Activated CD4-positive, alpha-beta T cell treated with anti-CD3 and anti-CD28 coated beads for 36 hours (primary cell): ENCODE measurements at regions not wholly inside any gene's neighbourhood (a gene's known extent, or its start where the extent isn't known, plus 50 kb on each side); places are given as distances from the start of the nearest gene placed in this dataset.
A peak's percentile ranks its signal among the peaks of the same experiment; 100 is the strongest.

ENCODE experiments used
- ATAC-seq: fragments of 200-7000 bp; cut with Tn5 transposase; one replicate; pipeline ENCODE4 v1.10.0; 2021; ENCODE audit warnings: mild to moderate bottlenecking, moderate library complexity
- CTCF ChIA-PET: fragments of 350-600 bp; sonication (Branson Sonifier 250); formaldehyde crosslinking; loops from one replicate; lab custom pipeline; 2021; ENCODE audit warnings: antibody characterized with exemption; lab: Charles Lee
- POLR2A ChIA-PET: fragments of 350-600 bp; sonication (Branson Sonifier 250); formaldehyde crosslinking; loops from one replicate; lab custom pipeline; 2021; ENCODE audit warnings: antibody characterized with exemption, inconsistent platforms; lab: Charles Lee
- DNase-seq: peaks from one replicate; pipeline ENCODE4 v3.0.0-alpha.2; 2020
- H3K27ac Mint-ChIP-seq: one replicate; pipeline ENCODE4 v1.8.0; 2021; ENCODE audit warnings: mixed read lengths
- H3K27me3 Mint-ChIP-seq: one replicate; pipeline ENCODE4 v1.8.0; 2021; ENCODE audit warnings: mixed read lengths
- H3K36me3 Mint-ChIP-seq: one replicate; pipeline ENCODE4 v1.8.0; 2021; ENCODE audit warnings: low read depth, mixed read lengths
- H3K4me1 Mint-ChIP-seq: one replicate; pipeline ENCODE4 v1.8.0; 2021; ENCODE audit warnings: mixed read lengths
- H3K4me3 Mint-ChIP-seq: one replicate; pipeline ENCODE4 v1.8.0; 2021; ENCODE audit warnings: mild to moderate bottlenecking, moderate library complexity, mixed read lengths
- H3K9me3 Mint-ChIP-seq: one replicate; pipeline ENCODE4 v1.8.0; 2021; ENCODE audit warnings: low read depth, mixed read lengths
- intact Hi-C, 2 experiments: fragments of 100-400 bp; cut with DNase I in 1 of 2; cut with micrococcal nuclease in 1 of 2; formaldehyde crosslinking; loops; one replicate each; pipeline versions ENCODE4 v1.14.2 to v1.15.1; 2022 to 2024; cut with DNase I, micrococcal nuclease

DNA sequence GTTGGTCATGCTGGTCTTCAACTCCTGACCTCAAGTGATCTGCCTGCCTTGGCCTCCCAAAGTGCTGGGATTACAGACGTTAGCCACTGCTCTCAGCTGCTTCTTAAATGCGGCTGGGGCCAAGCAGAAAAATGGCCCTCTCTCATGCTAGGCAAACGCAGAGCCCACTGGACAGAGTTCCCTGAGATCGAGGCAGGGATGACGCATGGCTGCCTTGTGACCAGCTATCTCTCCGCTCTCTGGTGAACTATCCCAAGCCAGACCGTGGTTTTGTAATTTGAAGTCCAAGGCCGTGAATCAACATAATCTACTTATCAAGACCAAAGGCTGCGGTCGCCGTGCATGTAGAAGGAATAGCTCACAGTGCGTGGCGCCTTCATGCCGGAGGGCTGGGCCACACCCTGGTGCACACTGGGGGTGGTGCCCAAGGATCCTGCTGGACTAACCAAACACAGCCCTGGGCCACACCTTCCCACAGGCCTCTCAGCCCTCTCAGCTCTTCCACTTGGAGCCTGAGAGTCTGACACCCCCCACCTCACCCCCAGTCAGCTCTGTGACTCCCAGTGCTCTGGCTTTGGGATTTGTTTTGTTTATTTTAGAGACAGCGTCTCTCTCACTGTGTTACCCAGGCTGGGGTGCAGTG lies 88.1 kb upstream of the CUX1 start:
- ATAC-seq = no peak
- intact Hi-C loops = no loop called here
- no peaks in the 10 kb centered on the region for H3K4me1 Mint-ChIP-seq
- POLR2A ChIA-PET = no interaction called here
- DNase-seq = no peak
- no peak overlapping the region for H3K27ac Mint-ChIP-seq
- H3K4me3 Mint-ChIP-seq = no peak overlapping the region
- no peaks in the 10 kb centered on the region for H3K27me3 Mint-ChIP-seq
- H3K36me3 Mint-ChIP-seq = no peaks in the 10 kb centered on the region
- CTCF ChIA-PET = interaction anchor here (0.5 to 0.9 kb wide), 2 partner anchors 14 to 186 kb away, joined by 3 to 4 read pairs; no protein-coding TSS in a partner anchor
- no peaks in the 10 kb centered on the region for H3K9me3 Mint-ChIP-seq

DNA sequence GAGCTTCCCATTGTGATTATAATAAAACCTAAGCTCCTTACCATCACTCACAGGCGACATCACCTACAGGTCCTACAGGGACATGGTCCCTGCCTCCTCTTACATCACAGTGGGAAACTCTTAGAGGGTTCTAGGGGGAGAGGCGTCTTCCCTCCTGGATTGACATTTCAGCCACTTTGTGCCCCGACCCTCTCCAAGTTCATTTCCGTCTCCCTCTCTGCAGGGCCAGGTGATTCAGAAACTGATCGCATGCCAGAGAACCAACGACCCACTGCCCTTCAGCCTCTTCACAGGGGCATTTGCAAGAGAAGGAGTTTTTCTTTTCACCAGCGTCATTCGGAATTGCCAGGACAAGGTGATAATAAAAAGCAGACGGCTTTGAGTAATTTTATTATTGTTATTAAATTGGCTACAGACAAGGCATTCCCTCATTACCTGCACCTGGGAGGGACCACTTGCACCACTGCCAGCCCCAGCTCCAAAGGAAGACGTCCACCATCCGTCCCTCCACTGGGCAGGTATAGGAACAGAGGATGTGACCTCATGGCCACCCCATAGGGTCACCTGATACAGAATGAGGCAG lies 85.8 kb upstream of the CUX1 start:
- CTCF ChIA-PET = interaction anchor here (1.6 kb wide), 1 partner anchor 12 kb away, joined by 6 read pairs; no protein-coding TSS in a partner anchor
- no peak for ATAC-seq

DNA sequence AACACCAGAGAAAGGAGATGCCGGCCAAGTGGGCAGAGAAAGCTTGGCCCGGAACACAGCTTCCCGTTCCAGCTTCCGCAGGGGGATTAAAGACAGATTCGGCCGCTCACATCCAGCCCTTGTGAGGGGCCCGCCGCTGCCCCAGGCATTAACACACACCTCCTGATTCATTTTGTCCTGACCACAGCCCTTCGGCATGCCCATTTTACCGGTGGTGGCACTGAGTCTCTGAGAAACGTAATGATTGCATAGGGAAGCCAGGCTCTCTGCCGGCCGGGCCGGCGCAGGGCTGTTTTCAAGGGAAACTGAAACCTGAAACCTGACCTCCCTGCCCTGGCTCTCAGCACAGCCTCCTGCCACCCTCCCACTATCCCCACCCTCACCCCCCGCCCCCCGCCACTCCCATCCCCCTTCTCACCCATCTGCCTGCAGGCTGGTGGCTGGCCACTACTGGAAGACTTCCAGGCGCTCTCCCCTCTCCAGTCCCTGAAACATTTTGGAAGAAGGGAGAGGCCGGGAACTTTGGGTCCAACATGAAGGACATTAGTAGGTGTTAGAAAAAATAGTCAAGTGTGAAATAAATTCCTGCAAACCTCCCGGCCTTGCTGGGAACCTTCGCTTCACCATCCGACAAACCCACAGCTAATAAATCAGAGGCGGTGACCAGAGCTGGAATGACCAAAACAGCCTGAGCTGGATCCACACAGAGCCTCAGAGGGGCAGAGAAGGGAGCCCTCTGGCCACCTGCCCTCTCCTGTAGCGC lies 83.5 kb upstream of the CUX1 start:
- Mint-ChIP-seq H3K27ac (no peak overlapping the region), H3K4me3 (no peak overlapping the region), H3K4me1 (no peaks in the 10 kb centered on the region), H3K9me3 (no peaks in the 10 kb centered on the region), H3K36me3 (no peaks in the 10 kb centered on the region), H3K27me3 (no peaks in the 10 kb centered on the region)
- no peak for DNase-seq
- ChIA-PET CTCF (interaction anchor here (0.7 kb wide), 1 partner anchor 18 kb away, joined by 3 read pairs; no protein-coding TSS in a partner anchor), POLR2A (no interaction called here)
- intact Hi-C loops = no loop called here
- no peak for ATAC-seq

More for the DNA sequence above, 85.8 kb upstream of the CUX1 start:
- no peaks in the 10 kb centered on the region for H3K4me1 Mint-ChIP-seq
- no peaks in the 10 kb centered on the region for H3K27me3 Mint-ChIP-seq
- POLR2A ChIA-PET = no interaction called here
- no peak overlapping the region for H3K4me3 Mint-ChIP-seq
- no peaks in the 10 kb centered on the region for H3K9me3 Mint-ChIP-seq
- H3K36me3 Mint-ChIP-seq = no peaks in the 10 kb centered on the region
- DNase-seq = no peak
- no peak overlapping the region for H3K27ac Mint-ChIP-seq
- intact Hi-C loops = no loop called here

DNA sequence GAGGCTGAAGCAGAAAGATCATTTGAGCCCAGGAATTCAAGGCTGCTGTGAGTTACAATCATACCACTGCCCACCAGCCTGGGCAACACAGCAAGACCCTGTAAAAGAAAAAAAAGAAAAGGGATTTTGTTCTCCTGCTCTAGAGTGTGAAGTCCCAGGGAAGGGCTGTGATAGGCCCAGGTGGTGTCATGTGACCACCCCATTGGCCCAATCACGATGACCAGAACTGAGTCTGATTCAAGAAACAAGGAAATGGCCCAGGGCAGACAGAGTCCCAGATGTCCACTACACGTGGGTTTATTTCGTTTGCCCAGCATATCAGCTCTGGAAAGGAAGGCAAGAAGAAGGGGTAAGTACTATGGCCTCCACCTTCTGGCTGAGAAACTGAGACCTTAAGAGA lies 81.3 kb upstream of the CUX1 start:
- ChIA-PET POLR2A (interaction anchor here (0.6 kb wide), 1 partner anchor 271 kb away, joined by 4 read pairs; no protein-coding TSS in a partner anchor), CTCF (interaction anchor here (0.5 kb wide), 1 partner anchor 43 kb away, joined by 4 read pairs; no protein-coding TSS in a partner anchor)
- DNase-seq (no peak), ATAC-seq (peak; percentile 44)
- H3K4me3 Mint-ChIP-seq = no peak overlapping the region
- H3K27ac Mint-ChIP-seq = no peak overlapping the region
- intact Hi-C loops = no loop called here
- H3K4me1 Mint-ChIP-seq = peaks cover 4% of the 10 kb centered on the region
- no peaks in the 10 kb centered on the region for H3K36me3 Mint-ChIP-seq
- peaks cover under 1% of the 10 kb centered on the region for H3K27me3 Mint-ChIP-seq
- H3K9me3 Mint-ChIP-seq = no peaks in the 10 kb centered on the region

DNA sequence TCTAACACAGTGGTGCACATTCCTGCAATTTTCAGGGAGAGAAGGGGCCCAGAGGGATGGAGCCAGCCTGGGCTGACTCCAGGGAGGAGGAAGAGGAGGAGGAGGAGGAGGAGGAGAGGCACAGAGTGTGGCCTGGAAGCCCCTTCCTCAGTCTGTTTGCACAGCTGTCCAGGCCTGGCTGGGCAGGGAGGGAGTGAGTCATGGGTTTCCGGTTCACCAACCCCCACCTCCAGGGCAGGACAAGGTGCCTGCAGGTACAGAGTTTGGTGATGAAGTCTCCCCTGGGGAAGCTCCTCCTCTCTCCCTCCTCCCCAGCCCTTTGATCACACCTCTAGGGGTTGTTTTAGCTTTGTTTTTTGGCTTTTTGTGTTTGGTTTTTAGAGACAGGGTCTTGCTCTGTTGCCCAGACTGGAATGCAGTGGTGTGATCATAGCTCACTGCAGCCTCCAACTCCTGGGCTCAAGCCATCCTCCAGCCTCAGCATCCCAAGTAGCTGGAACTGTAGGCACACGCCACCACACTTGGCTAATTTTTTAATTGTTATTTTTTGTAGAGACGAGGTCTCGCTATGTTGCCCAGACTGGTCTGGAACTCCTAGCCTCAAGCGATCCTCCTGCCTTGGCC lies 77.5 kb upstream of the CUX1 start:
- Mint-ChIP-seq H3K4me3 (no peak overlapping the region), H3K36me3 (no peaks in the 10 kb centered on the region), H3K9me3 (no peaks in the 10 kb centered on the region), H3K27ac (no peak overlapping the region), H3K27me3 (peaks cover 3% of the 10 kb centered on the region), H3K4me1 (peaks cover 10% of the 10 kb centered on the region)
- ATAC-seq = no peak
- ChIA-PET POLR2A (interaction anchor here (0.7 kb wide), 1 partner anchor 676 kb away, joined by 7 read pairs; no protein-coding TSS in a partner anchor), CTCF (interaction anchor here (0.5 to 0.6 kb wide), 3 partner anchors 53 to 855 kb away, joined by 3 read pairs; no protein-coding TSS in a partner anchor)
- intact Hi-C loops = no loop called here
- no peak for DNase-seq

DNA sequence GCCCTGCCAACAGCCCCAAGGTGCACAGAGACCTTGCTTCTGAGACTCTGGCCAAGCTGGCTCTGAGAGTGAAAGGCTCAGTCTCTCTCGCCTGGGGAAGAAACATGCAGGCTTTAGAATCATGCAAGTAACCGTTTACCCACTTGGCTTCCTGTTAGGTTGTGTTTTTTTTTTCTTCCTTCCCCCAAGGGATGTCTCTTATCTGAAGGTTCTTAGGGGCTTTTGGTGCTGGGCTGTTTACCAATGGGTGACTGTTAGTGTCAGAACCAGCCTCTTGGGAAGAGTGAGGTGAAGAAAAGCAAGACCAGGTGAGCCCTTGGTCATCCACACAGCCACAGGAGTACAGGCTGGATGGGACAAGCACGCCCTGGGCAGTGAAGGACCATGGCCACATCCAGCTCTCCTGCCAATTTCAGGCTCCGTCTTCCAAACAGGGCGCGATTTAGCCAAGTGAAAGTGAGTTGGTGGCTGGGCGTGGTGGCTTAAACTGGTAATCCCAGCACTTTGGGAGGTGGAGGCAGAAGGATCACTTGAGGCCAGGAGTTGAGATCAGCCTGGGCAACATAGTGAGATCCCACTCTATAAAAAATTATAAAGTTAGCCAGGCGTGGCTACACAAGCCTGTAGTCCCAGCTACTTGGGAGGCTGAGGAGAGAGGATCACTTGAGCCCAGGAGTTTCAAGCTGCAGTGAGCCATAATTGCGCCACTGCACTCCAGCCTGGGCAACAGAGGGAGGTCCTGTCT lies 76.3 kb upstream of the CUX1 start:
- ChIA-PET POLR2A (no interaction called here), CTCF (interaction anchor here (0.9 kb wide), 1 partner anchor 73 kb away, joined by 3 read pairs; no protein-coding TSS in a partner anchor)
- Mint-ChIP-seq H3K4me1 (peaks cover 10% of the 10 kb centered on the region), H3K36me3 (no peaks in the 10 kb centered on the region), H3K4me3 (no peak overlapping the region), H3K27ac (peak overlapping the region; percentile 31), H3K9me3 (no peaks in the 10 kb centered on the region), H3K27me3 (peaks cover 3% of the 10 kb centered on the region)
- ATAC-seq = no peak
- intact Hi-C loops = no loop called here
- no peak for DNase-seq

DNA sequence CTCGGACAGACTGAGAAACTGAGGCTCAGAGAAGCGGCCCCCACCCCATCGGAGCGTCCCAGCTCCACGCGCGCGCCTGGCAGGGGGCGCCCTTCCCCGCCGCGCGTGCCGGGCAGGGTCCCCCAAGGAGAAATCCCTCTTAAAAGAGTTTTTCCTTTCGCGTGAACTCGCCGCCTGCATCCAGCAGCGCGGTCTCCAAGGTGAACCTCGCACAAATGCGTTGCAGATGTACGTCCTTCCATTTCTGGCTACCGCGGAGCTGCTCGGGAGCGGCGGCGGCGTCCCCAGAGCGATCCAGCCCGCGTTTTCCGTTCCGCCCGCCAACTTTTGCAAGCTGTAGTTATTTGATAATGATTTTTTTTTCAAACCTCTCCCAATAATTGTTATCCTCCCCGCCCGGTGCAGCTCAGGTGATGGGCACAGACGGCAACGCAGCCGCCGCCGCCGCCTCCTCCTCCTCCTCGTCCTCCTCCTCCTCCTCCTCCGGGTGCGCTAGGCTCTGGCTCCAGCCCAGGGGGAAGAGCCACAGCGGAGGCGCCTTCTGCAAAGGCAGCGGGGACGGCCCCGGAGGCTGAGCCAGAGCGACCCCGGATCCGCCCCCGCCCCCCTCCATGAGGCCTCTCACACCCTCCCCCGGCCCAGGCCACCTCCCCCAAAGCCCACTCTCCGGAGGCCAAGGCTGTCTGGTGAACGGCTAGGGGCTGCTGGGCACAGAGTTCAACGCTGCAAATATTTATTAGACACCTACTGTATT lies 74.0 kb upstream of the CUX1 start:
- intact Hi-C loops = loop anchor here (1.0 to 2.0 kb wide), 4 partner anchors 55 to 493 kb away; no protein-coding TSS in a partner anchor
- H3K9me3 Mint-ChIP-seq = no peaks in the 10 kb centered on the region
- peaks cover 10% of the 10 kb centered on the region for H3K4me1 Mint-ChIP-seq
- H3K4me3 Mint-ChIP-seq = peak overlapping the region; percentile 67
- ATAC-seq (peak; percentile 71), DNase-seq (peak; percentile 77)
- peaks cover 3% of the 10 kb centered on the region for H3K27me3 Mint-ChIP-seq
- no peak overlapping the region for H3K27ac Mint-ChIP-seq
- H3K36me3 Mint-ChIP-seq = no peaks in the 10 kb centered on the region
- ChIA-PET CTCF (interaction anchor here (0.6 to 1.9 kb wide), 16 partner anchors 12 to 1551 kb away, joined by 3 to 9 read pairs (median 3); partner anchors contain the start of gene CUX1), POLR2A (interaction anchor here (0.5 kb wide), 1 partner anchor 132 kb away, joined by 3 read pairs; no protein-coding TSS in a partner anchor)

DNA sequence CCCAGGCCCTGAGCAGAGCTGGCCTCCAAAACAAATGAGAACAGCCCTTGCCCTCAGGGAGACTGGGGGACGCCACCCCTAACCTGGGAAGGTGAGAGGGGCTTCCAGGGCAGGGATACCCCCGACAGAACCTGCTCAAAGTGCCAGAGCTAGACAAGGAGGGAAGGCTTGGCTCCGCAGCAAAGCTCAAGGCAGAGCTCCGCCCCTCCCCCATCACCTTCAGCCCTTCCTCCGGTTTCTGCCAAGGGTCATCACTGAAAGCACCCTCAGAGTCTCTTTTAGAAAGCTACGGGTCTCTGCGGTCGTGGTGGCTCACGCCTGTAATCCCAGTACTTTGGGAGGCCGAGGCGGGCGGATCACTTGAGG lies 73.4 kb upstream of the CUX1 start:
- H3K27ac Mint-ChIP-seq = no peak overlapping the region
- ChIA-PET POLR2A (interaction anchor here (0.5 kb wide), 1 partner anchor 131 kb away, joined by 3 read pairs; no protein-coding TSS in a partner anchor), CTCF (interaction anchor here (0.6 to 1.9 kb wide), 14 partner anchors 12 to 1552 kb away, joined by 3 to 9 read pairs (median 3); partner anchors contain the start of gene CUX1)
- H3K36me3 Mint-ChIP-seq = no peaks in the 10 kb centered on the region
- no peaks in the 10 kb centered on the region for H3K9me3 Mint-ChIP-seq
- ATAC-seq (no peak), DNase-seq (no peak)
- H3K4me3 Mint-ChIP-seq = no peak overlapping the region
- intact Hi-C loops = loop anchor here (1.0 to 2.0 kb wide), 4 partner anchors 55 to 492 kb away; no protein-coding TSS in a partner anchor
- H3K27me3 Mint-ChIP-seq = peaks cover 3% of the 10 kb centered on the region
- H3K4me1 Mint-ChIP-seq = peaks cover 10% of the 10 kb centered on the region

DNA sequence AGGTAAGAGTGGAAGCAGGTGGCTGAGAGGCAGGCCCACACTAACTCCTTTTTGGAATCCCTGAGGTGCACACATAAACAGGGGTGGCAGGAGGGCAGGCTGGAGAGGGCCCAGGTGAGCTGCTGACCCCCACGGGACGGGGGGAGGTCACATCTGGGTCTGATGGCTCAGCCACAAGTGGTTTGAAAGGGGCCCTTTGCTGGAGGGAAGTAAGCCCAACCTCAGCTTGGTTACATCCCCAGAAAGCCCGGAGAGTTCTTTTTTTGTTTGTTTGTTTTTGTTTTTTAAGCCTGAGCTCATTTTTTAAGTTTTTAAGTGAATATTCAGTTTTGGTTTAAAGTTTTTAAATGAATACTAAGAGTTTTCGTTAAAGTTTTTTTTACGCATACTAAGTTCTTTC lies 72.8 kb upstream of the CUX1 start:
- H3K4me3 Mint-ChIP-seq = no peak overlapping the region
- H3K27ac Mint-ChIP-seq = no peak overlapping the region
- no peak for ATAC-seq
- ChIA-PET CTCF (interaction anchor here (0.6 to 1.9 kb wide), 6 partner anchors 13 to 506 kb away, joined by 3 to 9 read pairs (median 4); no protein-coding TSS in a partner anchor), POLR2A (no interaction called here)
- intact Hi-C loops = no loop called here
- H3K4me1 Mint-ChIP-seq = peaks cover 10% of the 10 kb centered on the region
- peaks cover 3% of the 10 kb centered on the region for H3K27me3 Mint-ChIP-seq
- no peaks in the 10 kb centered on the region for H3K36me3 Mint-ChIP-seq
- DNase-seq = no peak
- no peaks in the 10 kb centered on the region for H3K9me3 Mint-ChIP-seq

DNA sequence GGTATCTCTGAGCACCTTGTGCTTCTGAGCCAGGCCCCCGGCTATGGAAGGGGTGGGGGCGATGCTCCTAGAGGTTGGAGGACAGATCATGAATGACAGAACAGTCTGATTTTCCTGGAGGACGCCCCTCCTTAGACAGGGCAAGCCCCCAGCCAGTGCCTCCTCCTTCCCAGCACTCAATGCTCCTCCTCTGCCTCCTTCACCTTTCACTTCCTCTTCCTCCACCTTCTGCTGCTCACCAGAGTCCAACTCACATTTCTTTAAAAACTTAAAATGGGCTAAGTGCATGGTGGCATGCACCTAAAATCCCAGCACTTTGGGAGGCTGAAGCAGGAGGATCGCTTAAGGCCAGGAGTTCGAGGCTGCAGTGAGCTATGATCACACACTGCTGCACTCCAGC lies 71.1 kb upstream of the CUX1 start:
- Mint-ChIP-seq H3K4me1 (peaks cover 3% of the 10 kb centered on the region), H3K4me3 (no peak overlapping the region), H3K36me3 (no peaks in the 10 kb centered on the region), H3K27me3 (no peaks in the 10 kb centered on the region), H3K9me3 (no peaks in the 10 kb centered on the region), H3K27ac (no peak overlapping the region)
- CTCF ChIA-PET = no interaction called here
- intact Hi-C loops = loop anchor here in 1 of 2 experiments (2.0 kb wide), 1 partner anchor 20 kb away; no protein-coding TSS in a partner anchor
- no peak for ATAC-seq
- POLR2A ChIA-PET = no interaction called here
- DNase-seq = no peak
